Kidney epithelial cell (primary cell): ENCODE measurements at regions not wholly inside any gene's neighbourhood (a gene's known extent, or its start where the extent isn't known, plus 50 kb on each side); places are given as distances from the start of the nearest gene placed in this dataset.

Source experiments
- DNase-seq: peaks from one replicate; pipeline ENCODE4 v3.0.0-alpha.2; 2010; ENCODE audit warnings: low read depth
- H3K27me3 ChIP-seq: 2 replicates; pipeline ENCODE4 v1.6.0; 2011; ENCODE audit warnings: low read length; ENCODE audit not compliant: control insufficient read depth, insufficient read depth
- H3K36me3 ChIP-seq: 2 replicates; pipeline ENCODE4 v1.5.1; 2011; ENCODE audit warnings: low read length; ENCODE audit not compliant: control insufficient read depth, insufficient read depth
- H3K4me3 ChIP-seq: 2 replicates; pipeline ENCODE4 v1.5.1; 2011; ENCODE audit warnings: low read depth, mild to moderate bottlenecking, control low read depth, low read length
- CTCF ChIP-seq: IDR thresholded peaks from 2 replicates; pipeline ENCODE4 v1.5.1; 2011; ENCODE audit warnings: mild to moderate bottlenecking, moderate library complexity, low read length, control low read depth, inconsistent platforms; ENCODE audit not compliant: insufficient read depth, poor library complexity, severe bottlenecking

- DNase-seq, result no peak
- Histone ChIP-seq H3K4me3 (no peak overlapping the region), H3K27me3 (no peaks in the 10 kb centered on the region), H3K36me3 (no peaks in the 10 kb centered on the region)
- TF ChIP-seq CTCF, result no peak
Measured at GRCh38 chr10:111650088-111650487, 533.5 kb downstream of the GPAM start.

DNA sequence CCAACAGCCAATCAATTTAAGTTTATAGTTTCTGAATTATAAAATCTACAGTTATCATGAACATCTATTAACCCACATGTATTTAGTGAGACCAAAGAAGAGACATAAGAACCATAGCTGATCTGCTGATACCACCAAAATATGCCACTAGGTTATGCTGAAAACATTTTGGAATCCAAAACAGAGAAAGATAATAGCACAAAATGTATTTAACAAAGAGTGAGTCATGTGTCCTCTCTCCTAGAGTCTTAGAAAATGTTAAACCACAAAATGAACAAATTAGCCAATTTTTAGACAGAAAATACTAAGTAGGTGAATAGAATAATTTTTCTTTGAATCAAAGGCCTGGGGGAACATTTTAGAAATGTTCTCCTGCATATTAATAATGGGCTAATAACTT, 527.5 kb downstream of the GPAM start:
- TF ChIP-seq CTCF, result no peak
- no peaks in the 10 kb centered on the region for H3K36me3 ChIP-seq
- no peaks in the 10 kb centered on the region for H3K27me3 ChIP-seq
- no peak overlapping the region for H3K4me3 ChIP-seq
- DNase-seq, result no peak

- Histone ChIP-seq H3K27me3 (no peaks in the 10 kb centered on the region), H3K4me3 (no peak overlapping the region), H3K36me3 (no peaks in the 10 kb centered on the region)
- DNase-seq, result no peak
- TF ChIP-seq CTCF, result no peak
Measured at GRCh38 chr10:111677759-111678158, 505.8 kb downstream of the GPAM start.

DNA sequence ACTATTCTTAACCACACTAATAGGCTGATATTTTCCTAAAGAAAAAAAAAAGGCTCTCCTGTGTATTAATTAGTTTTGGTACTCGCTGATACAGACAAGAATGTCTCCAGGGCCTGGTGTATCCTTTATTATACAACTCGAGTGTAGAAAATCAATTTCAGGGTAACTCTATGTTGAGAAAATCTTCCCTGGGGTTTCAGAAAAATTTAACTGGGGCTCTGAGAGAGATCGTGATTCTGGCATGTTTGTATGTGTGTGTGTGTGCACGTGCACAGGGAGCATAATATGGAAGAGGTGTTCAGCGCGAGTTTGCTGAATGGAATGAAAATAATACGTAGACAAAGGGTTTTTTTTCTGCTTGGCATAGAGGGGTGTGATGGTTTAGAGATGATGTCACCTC, 496.8 kb downstream of the GPAM start:
- DNase-seq, result no peak
- no peaks in the 10 kb centered on the region for H3K27me3 ChIP-seq
- no peak for TF ChIP-seq CTCF
- no peak overlapping the region for H3K4me3 ChIP-seq
- no peaks in the 10 kb centered on the region for H3K36me3 ChIP-seq

- DNase-seq, result no peak
- Histone ChIP-seq H3K27me3 (no peaks in the 10 kb centered on the region), H3K4me3 (no peak overlapping the region), H3K36me3 (no peaks in the 10 kb centered on the region)
- no peak for TF ChIP-seq CTCF
Measured at GRCh38 chr10:111698711-111699110, 484.9 kb downstream of the GPAM start.

DNA sequence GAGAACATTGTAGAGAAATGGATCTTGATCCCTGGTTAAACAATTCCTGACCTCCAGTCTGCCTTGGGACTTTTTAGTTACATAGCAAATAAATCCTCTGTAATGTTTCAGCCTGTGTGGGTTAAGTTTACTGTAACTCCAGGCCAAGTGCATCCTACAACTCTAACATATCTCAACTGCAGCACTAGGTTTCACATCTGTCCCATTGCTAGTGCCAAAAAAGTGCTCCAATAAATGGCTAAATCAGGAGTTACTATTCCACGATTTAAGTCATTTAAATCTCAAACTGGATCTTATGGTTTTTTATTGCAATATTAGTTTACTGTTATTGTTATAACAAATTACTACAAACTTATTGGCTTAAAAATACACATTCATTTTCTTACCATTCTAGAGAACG, 479.6 kb downstream of the GPAM start:
- no peak overlapping the region for H3K4me3 ChIP-seq
- TF ChIP-seq CTCF, result no peak
- no peaks in the 10 kb centered on the region for H3K27me3 ChIP-seq
- H3K36me3 ChIP-seq, result no peaks in the 10 kb centered on the region
- no peak for DNase-seq
